Stimulated activated CD8-positive, alpha-beta memory T cell treated with anti-CD3 and anti-CD28 coated beads, Interleukin-15, amount 100 ng/mL, for 4 hours (primary cell): ENCODE measurements at regions not wholly inside any gene's neighbourhood (a gene's known extent, or its start where the extent isn't known, plus 50 kb on each side); places are given as distances from the start of the nearest gene placed in this dataset.

Experiments used
- DNase-seq, 2 donors: peaks; one replicate each; pipeline ENCODE4 v3.0.0-alpha.2; 2020; ENCODE audit warnings: low read depth in 2 of 2

DNA sequence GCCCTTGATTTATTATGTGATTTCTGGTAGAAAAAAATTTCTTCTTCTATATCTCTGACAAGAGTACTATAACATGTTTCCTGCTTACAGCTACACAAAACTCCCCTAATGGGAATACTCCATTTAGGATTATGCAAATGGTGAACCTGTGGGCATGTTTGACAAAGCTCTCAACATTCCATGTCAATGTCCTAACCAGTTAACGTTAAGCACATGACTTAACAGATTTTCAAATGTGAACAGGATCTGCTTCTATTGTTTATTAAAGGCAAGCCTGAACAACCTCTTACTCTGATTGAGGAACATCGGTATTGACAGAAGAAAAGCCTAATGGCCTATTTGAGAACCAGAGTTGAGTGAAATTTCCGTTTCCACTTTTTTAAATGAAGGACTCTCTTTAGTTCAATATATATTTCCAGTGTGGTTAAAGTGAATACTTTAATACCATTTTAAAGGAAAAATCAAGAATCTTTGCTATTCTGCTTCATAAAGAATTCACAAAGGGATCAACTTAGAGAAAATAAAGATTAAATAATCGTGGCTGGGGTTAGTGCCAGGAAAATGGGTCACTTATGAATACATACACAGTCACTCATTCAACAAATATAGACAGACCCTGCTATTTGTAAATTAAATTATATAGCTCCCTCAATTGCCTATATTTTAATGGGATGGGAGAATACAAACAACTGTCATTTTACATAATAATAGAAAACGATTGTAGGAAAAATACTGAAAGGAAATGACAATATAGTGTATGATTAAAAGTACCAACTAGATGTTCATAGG, 300.3 kb upstream of the CBLB start:
- no peak for DNase-seq

DNA sequence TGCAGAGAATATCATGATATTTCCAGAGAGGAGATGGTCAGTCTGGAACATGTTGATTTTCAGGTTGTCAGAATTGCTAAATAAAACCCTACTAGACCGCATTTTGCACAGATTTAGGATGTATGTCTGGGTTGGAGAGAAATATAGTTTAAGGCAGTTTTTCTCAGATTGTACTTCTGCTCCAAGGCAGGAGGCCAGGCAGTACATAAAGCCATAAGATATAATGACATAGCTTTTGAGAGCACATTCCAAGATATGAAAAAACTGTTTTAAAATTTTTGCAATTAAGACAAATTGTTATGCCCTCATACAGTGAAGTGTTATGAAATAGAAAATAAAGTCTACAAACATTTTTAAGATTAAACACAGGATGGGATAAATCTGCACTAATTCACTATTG, 301.8 kb upstream of the CBLB start:
- no peak for DNase-seq

DNA sequence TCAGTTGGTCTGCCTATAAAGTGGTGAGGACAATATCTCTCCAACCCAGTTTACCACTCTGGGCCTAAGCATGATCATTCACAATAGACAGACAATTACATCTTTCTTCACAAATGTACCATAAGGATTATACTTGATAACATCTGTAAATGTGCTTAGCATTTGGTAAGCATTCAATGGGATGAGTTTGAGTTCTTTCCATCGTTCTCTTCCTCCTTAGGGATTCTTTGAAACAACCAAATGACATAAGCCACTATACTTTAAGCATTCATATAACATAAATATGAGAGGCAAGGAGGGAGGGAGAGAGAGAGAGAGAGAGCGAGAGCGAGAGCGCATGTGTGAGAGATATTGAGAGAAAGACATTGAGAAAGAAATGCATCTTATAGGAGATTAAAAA, 303.3 kb upstream of the CBLB start:
- no peak for DNase-seq

DNA sequence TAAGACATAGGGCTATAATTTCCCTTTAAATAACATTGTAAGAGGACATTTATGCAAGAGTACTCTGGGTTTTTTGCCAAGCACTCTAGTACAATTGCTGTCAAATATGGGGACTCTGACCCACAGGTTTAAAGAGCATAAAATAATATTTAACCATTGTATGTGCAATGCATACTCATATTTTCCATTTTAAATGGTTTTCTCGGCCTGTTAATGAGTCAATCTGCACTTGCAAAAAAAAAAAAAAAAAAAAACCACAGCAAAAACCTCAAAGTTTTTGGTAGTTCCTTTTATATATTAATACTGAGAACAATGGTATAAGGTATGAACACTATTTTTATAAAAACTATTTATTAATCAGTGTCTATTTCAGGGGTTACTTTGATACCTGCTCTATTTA, 304.0 kb upstream of the CBLB start:
- no peak for DNase-seq

DNA sequence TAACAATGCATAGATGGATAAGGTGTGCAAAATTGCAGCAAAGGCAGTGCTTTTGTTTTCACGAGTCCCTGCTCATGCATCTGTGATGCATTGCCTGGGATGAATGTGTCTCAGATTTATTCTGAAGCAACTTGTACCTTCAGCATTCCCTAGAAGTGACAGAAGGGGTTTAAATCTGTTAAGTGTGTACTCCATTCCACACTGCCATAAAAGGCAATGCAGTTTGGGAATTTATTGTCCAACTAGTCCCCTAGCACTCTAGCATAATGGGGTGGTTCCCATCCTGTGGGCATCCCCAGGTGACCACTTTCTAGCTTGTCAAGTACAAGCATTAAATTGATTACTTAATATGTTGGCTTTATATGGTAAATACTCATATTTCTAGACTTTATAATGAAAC, 306.5 kb upstream of the CBLB start:
- DNase-seq, result no peak

DNA sequence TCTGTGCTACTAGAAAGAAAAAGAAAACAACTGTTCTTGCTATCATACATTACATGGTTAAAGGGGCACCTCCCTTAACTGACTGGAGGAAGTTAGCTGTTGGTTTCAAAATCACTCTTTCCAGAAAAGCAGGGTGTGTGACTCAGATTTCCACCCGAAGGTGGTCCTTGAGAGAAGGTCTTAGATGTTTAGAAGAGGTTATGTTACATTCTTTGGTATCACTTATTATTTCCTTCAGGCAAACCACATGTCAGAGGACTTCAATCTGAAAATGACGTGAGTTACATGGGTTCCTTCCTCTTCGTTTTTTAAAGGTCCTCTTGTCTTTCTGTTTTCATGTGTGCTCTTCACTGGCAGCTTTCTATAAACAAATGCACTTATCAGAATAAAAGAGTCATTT, 307.9 kb upstream of the CBLB start:
- DNase-seq, result peak; percentile 26 to 63

DNA sequence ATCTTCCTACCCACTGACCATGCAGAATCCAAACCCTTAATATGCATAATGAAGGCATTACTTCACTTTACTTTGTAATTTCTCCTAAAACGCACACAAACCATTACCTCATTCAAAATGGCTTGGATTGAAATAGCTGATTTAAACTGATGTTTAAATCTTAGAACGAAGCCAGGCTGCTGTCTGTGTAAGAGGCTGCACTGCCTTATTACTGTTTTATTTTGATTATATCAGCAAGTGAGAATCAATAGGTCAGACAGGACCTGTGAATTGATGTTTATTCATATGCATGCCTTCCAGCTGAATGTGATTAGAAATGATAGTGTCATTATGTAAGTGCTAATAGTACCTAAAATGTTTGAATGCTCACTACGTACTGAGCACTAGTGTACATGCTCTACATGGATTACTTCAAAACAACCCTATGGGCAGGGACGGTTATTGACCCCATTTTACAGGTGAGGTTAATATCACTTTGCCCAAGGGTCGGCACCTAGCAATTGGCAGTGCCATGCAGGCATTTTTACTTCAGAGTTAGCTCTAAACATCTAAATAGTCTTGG, 314.2 kb upstream of the CBLB start:
- DNase-seq, result no peak

DNA sequence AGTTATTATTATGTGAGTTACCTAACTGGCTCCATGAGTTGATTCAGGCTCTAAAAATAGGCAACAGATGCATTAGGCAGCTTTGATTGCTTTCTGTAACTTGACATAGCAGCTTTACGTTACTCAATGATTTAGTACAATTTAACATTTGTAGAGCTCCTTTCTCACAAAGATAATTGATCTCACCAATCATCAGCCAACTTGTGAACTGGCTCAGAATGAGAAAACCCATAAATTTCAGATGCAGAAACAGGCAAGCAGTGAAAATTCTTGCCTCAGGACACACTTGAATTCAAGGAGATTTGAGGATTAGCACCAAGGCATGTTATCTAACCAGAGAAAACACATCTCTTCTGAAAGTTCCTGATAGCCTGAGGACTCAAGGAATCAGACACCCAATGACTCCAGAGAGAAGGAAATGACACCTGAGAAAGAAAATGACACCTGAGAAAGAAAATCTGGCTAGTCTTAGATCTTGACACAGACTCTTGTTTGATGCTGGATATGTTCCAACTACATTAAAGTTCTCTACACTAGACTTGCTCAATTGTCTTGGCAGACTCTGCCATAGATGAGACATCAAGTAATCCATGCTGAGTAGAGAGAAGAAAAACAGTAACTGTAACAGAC, 315.1 kb upstream of the CBLB start:
- no peak for DNase-seq

DNA sequence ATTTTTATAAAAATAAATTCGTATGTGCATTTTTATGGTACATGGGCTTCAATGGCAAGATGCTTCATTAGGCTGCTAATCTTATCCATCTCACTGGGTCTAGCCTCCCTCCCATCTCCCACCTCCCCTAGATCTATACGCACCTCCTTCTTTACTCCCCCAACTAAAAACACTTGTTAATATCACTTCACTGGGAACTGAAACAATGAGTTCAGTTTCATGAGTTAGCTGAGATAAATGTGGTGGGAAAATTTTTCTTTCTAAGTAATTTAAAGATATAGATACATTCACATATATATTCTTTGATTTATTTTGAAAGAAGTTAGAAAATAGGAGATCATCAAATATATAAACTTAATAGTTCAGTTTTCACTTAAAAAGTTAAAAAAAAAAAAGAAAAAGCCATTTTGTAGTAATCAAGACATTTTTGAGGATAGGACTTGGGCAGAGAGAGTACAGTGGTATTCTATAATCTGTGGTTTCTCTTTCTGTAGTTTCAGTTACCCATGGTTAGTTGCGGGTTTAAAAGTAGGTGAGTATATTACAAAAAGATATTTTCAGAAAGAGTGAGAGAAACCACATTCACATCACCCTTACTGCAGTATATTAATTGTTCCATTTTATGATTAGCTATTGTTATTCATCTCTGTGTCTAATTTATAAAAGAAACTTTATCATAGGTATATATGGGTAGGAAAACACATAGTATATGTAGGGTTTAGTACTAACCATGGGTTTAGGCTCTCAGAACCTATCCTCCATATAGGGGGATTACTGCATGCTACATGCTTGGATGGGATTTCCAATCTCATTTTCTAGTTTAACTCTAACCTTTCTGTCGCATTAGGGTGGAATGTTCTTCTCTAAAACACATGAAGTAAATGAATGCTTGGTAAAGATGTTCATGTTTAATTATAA, 316.0 kb upstream of the CBLB start:
- no peak for DNase-seq

DNA sequence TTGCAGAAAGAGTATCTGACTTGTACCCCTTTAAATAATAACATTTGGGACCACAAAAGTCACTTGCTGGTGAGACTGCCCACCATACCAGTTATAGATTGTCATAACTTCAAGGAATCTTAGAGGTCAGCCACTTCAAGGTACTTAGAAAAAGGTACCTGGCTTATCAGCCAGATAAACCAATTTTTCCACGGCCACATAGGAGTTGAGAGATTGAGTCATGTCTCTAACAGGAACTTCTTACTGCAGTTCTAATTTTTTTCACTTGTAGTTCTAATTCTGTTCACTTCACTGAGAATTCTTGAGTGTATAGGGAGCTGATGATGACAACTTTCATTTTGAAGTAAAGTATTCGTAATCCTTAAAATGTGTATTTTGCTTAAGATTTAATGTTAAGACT, 317.1 kb upstream of the CBLB start:
- DNase-seq, result no peak

DNA sequence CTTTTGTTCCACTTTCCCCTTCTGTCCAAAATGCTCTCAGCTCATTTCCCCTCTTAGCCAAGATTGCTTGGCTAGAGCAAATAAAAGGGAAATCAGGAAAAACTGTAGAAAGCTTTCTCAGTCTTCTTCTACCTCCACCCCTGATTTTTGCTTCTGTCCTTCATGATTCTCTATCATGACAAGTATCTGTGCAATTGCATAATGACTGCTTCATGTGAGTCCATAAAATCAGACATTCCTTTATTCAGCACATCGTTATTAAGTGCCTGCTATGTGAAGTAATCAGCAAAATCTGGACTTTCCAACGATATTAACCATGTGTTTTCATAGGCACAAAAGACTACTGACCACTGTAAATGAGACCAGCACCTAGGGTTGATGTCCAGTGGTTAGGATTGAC, 321.5 kb upstream of the CBLB start:
- no peak for DNase-seq

DNA sequence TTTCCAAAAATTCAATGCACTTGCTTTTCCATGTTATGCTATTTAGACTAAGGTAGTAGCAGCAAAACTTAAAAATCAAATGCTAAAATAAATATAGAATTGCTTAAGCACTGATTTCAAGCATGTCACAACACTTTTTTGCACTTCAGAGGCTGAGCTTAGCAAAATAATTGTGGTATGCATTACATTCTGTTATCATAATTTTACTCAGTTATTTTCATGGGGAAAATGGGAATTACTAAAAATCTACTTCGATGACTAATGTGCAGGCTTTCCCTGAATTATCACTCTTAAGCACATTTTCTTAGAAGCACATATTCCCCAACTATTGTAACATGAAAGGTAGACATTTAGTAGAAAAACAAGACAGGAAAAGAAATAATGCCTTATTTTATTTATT, 322.4 kb upstream of the CBLB start:
- no peak for DNase-seq

DNA sequence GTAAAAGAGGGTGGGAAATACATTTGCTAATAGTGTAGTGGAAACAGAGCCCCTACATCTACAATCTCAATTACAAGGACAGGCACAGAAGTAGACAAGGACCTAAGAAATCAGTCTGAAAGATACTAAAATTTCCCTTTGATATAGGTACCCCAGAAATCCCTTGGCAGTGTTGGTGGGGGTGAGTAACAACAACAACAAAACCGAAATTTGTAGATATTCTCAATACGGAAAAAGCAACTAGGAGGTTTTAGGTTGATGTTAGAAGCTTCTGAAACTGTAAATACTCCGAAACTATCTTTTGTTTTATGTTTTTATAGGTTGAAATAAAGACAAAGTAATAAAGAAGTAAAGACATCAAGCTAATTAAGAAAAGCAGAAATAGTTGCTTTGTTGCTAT, 323.1 kb upstream of the CBLB start:
- DNase-seq, result no peak

DNA sequence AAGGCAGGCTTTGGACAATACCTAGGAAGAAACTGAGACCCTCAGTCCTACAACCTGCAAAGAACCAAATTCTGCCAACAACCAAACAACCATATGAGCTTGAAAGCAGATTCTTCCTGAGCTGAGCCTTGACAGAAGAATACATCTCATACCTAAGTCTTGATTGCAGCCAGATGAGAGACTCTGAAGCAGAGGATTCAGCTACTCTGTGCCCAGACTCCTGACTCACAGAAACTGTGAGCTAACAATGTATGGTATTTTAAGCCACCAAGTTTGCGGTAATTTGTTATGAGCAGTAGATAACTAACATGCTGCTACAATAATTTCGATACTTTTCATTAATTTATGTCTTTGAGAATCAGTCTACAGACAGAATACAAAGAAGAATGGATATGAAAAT, 325.1 kb upstream of the CBLB start:
- DNase-seq, result no peak

DNA sequence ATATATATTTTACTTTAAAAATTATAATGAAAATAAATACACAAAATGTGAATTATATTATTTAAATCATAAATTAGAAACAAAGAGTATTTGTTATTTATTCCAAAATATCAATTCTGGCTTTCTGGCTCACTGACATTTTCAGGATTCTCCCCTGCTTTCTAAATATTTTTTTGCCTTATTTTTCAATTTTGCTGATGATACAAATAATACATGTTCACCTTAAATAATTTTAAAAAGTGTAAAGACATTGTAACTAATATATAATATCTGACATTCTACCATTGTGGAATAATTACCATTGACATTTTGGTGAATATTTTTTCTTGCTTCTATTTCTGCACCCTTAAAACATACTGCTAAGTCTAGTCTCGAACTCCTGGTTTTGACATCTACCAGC, 325.9 kb upstream of the CBLB start:
- DNase-seq, result no peak

DNA sequence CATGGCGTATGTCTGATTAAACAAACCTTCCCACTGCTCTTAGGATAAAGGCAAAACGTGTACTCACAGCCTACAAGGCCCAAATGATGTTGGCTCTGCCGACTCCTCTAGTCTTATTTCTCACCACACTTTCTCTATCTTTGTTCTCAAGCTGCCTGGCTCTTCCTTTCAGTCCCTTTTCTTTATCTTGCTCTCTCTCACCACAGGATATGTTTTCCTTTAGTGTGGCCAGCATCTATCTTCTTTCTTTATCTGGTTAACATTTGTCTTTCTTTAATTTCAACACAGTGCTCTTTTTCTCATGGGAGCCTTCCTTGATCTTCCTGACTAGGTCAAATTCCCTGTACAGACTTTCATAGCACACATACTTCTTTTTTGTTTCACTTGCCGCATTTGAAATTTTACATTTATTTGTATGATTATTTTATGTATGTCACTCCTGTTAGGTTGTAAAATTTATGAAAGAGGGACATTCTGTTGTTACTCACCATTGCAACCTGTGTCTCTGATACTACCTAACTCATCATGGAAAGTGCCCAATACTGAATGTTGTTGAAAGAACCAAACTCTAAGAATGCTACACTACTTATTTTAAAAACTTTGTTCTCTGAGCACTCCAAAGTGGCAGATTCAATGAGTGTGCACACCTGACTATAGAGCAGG, 328.9 kb upstream of the CBLB start:
- no peak for DNase-seq

DNA sequence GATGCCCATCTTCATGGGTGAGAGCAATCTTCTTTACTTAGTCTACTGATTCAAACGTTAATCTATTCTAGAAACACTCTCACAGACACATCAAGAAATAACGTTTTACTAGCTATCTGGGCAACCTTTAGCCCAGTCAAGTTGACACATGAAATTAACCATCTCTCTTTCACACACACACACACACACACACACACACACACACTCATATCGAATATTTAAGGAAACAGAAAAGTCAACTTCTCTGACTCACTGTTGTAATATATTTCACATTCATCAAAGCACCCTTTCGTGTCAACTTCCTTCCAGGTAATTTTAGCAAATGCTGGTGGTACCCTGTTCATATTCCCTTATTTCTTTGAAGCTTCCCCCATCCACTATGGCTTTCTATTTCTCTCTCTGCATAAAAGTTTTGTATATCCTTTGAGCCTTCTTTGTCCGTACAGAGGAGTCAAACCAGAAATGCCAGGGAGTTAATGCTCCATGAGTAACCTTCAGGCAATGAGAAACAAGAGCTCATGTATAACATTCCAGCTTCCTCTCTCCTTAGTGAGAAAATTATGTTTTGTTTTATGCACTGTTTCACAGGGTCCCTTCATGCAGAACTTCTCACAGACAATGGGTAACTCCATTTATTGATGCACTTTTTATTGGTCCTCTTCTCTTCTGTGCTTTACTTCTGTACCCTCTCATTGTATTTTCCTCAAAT, 335.5 kb upstream of the CBLB start:
- no peak for DNase-seq

DNA sequence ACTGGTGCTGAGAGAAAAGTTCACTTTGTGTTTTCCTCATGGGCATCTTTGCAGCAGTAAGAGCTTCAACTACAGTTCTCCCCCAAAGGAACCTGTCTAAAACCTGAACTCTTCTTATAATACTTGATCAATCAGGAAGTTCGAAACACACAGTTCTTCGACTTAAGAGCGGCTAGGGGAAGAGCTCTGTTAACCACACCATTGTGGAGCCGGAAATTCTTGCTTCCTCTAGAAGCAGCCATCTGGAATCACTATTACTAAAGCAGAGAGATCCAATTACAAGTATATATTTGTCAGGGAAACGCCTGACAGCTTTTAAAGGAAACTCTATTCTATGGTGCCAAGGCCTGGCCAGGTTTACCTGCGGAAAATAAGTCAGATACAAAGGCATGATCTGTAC, 337.3 kb upstream of the CBLB start:
- no peak for DNase-seq

DNA sequence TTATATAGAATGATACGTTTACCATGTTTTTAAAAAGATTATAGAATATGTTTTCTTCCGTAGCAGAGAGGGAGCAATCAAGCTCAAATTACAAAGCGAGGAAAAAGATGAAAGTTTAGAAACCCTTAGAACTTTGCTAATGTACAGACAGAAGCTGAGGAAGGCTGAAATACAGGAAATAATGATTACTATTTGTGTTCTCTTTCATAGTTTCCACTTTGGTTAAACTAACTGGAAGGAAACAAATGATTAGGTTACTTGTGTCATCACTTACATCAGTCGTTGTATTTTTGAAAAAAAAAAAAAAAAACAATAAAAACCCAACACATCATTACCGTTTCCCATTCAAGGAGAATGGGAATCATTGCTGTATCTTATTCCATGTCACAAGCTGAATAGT, 337.8 kb upstream of the CBLB start:
- DNase-seq, result no peak

DNA sequence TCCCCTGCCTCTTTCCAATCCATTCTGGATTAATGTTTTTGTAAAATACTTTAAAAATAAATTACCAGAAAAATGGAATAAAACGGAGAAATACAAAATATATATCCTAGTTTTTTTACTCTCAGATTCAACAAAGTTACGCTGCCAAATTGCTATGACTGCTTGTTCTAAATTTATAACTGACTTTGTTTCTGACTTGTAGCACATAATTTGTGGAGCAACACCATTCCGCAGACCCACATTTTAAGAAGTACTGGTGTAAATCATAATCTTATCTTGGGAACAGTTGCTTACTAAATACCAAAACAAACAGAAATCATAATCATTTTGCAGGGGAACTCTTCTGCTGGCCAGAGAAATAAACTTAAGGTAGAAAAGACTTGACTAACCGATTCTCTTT, 339.4 kb upstream of the CBLB start:
- no peak for DNase-seq

DNA sequence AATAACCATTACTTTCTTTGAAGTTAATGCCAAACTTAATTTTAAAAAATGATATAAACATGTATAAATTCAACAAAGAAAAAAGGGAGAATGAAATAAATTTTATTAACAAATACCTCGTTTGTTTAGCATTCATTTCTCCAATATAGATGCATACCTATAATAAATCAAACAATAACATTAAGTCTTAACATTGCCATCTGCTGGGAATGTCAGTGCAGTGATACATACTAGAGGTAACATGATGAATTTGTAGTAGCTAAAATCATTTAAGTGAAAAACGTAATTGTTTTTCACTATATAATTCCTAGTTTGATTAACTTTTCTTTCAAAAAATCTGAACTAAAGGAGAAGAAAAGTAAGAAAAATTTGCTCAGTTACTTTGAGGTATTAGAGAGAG, 340.2 kb upstream of the CBLB start:
- no peak for DNase-seq
